H9 (cell line): ENCODE measurements at regions not wholly inside any gene's neighbourhood (a gene's known extent, or its start where the extent isn't known, plus 50 kb on each side); places are given as distances from the start of the nearest gene placed in this dataset.

ENCODE experiments used
- DNase-seq: peaks from one replicate; pipeline ENCODE4 v3.0.0-alpha.2; 2017
- H2AFZ ChIP-seq: one replicate; pipeline ENCODE4 v1.6.1; 2013; ENCODE audit warnings: mild to moderate bottlenecking, low read length, control low read depth, moderate library complexity
- H2AK5ac ChIP-seq: 2 replicates; pipeline ENCODE4 v1.6.1; 2013; ENCODE audit warnings: low read length, control low read depth, mixed read lengths; ENCODE audit not compliant: insufficient read length
- H2BK120ac ChIP-seq: one replicate; pipeline ENCODE4 v1.6.1; 2013; ENCODE audit warnings: low read depth, mild to moderate bottlenecking, low read length, control low read depth, inconsistent platforms; ENCODE audit not compliant: poor library complexity, severe bottlenecking
- H2BK12ac ChIP-seq: 2 replicates; pipeline ENCODE4 v1.6.1; 2013; ENCODE audit warnings: low read length, control low read depth, mixed read lengths, low read depth; ENCODE audit not compliant: insufficient read length
- H2BK15ac ChIP-seq: 2 replicates; pipeline ENCODE4 v1.6.1; 2013; ENCODE audit warnings: low read depth, low read length, control low read depth
- H2BK20ac ChIP-seq: one replicate; pipeline ENCODE4 v1.6.1; 2013; ENCODE audit warnings: low read depth, mild to moderate bottlenecking, low read length, control low read depth, inconsistent platforms; ENCODE audit not compliant: poor library complexity, severe bottlenecking
- H2BK5ac ChIP-seq: 2 replicates; pipeline ENCODE4 v1.6.1; 2013; ENCODE audit warnings: low read length, control low read depth, mixed read lengths; ENCODE audit not compliant: insufficient read length
- H3K14ac ChIP-seq: 2 replicates; pipeline ENCODE4 v1.6.1; 2013; ENCODE audit warnings: low read length, control low read depth; ENCODE audit not compliant: insufficient read depth
- H3K18ac ChIP-seq: 2 replicates; pipeline ENCODE4 v1.6.1; 2013; ENCODE audit warnings: low read depth, mild to moderate bottlenecking, mixed read lengths, low read length, control low read depth; ENCODE audit not compliant: insufficient read length
- H3K23ac ChIP-seq: 2 replicates; pipeline ENCODE4 v1.6.1; 2013; ENCODE audit warnings: low read length, control low read depth, mixed read lengths, low read depth; ENCODE audit not compliant: insufficient read length
- H3K23me2 ChIP-seq: 2 replicates; pipeline ENCODE4 v1.6.1; 2013; ENCODE audit warnings: low read depth, mild to moderate bottlenecking, mixed read lengths, low read length, control low read depth; ENCODE audit not compliant: insufficient read length, poor library complexity, severe bottlenecking
- H3K27ac ChIP-seq: 2 replicates; pipeline ENCODE4 v1.5.1; 2013; ENCODE audit warnings: low read length, control low read depth, mixed read lengths, low read depth; ENCODE audit not compliant: insufficient read length
- H3K27me3 ChIP-seq: 2 replicates; pipeline ENCODE4 v1.6.1; 2013; ENCODE audit warnings: low read length, control low read depth, inconsistent platforms; ENCODE audit not compliant: insufficient read depth
- H3K4ac ChIP-seq: 2 replicates; pipeline ENCODE4 v1.6.1; 2013; ENCODE audit warnings: low read depth, mild to moderate bottlenecking, control low read depth, inconsistent platforms, low read length, moderate library complexity
- H3K4me1 ChIP-seq: 2 replicates; pipeline ENCODE4 v1.6.1; 2013; ENCODE audit warnings: low read length, control low read depth, inconsistent platforms; ENCODE audit not compliant: insufficient read depth
- H3K4me2 ChIP-seq: 2 replicates; pipeline ENCODE4 v1.6.1; 2013; ENCODE audit warnings: low read length, control low read depth, mixed read lengths; ENCODE audit not compliant: insufficient read length, insufficient read depth
- H3K56ac ChIP-seq: 2 replicates; pipeline ENCODE4 v1.6.1; 2013; ENCODE audit warnings: low read depth, mild to moderate bottlenecking, mixed read lengths, low read length, control low read depth; ENCODE audit not compliant: insufficient read length
- H3K79me1 ChIP-seq: 2 replicates; pipeline ENCODE4 v1.6.1; 2013; ENCODE audit warnings: low read depth, mild to moderate bottlenecking, moderate library complexity, low read length, control low read depth, inconsistent platforms; ENCODE audit not compliant: insufficient read depth, poor library complexity, severe bottlenecking
- H3K79me2 ChIP-seq: 2 replicates; pipeline ENCODE4 v1.6.1; 2013; ENCODE audit warnings: low read length, control low read depth, inconsistent platforms; ENCODE audit not compliant: insufficient read depth
- H3K9ac ChIP-seq: 2 replicates; pipeline ENCODE4 v1.6.1; 2013; ENCODE audit warnings: low read length, control low read depth, mixed read lengths; ENCODE audit not compliant: insufficient read length; ENCODE audit errors: extremely low read depth
- H3K9me3 ChIP-seq: one replicate; pipeline ENCODE4 v1.6.1; 2013; ENCODE audit warnings: low read depth, low read length, inconsistent platforms; ENCODE audit not compliant: control insufficient read depth
- H3T11ph ChIP-seq: one replicate; pipeline ENCODE4 v1.6.1; 2013; ENCODE audit warnings: mild to moderate bottlenecking, low read length, control low read depth, inconsistent platforms
- H4K20me1 ChIP-seq: one replicate; pipeline ENCODE4 v1.6.1; 2013; ENCODE audit not compliant: control insufficient read depth, insufficient read length, insufficient read depth
- H4K5ac ChIP-seq: 2 replicates; pipeline ENCODE4 v1.6.1; 2013; ENCODE audit warnings: low read depth, mild to moderate bottlenecking, mixed read lengths, low read length, control low read depth; ENCODE audit not compliant: insufficient read length
- H4K8ac ChIP-seq: replicated peaks from 2 replicates; pipeline ENCODE4 v1.6.1; 2013; ENCODE audit warnings: low read length, control low read depth, mixed read lengths, low read depth; ENCODE audit not compliant: insufficient read length
- H4K91ac ChIP-seq: 2 replicates; pipeline ENCODE4 v1.6.1; 2013; ENCODE audit warnings: low read depth, mild to moderate bottlenecking, moderate library complexity, mixed read lengths, low read length, control low read depth; ENCODE audit not compliant: insufficient read length
- H3K27ac Mint-ChIP-seq, 3 experiments: 2 replicates in 2 of 3; 3 replicates in 1 of 3; pipeline ENCODE4 v1.8.0; 2020 to 2021; ENCODE audit warnings: mixed read lengths in 3 of 3, mild to moderate bottlenecking in 1 of 3, moderate library complexity in 1 of 3
- H3K27me3 Mint-ChIP-seq: 2 replicates; pipeline ENCODE4 v1.8.0; 2021; ENCODE audit warnings: low read depth, mild to moderate bottlenecking, moderate library complexity, mixed read lengths
- H3K36me3 Mint-ChIP-seq, 3 experiments: 2 replicates in 2 of 3; 3 replicates in 1 of 3; pipeline ENCODE4 v1.8.0; 2020 to 2021; ENCODE audit warnings: low read depth in 3 of 3, mixed read lengths in 3 of 3; ENCODE audit not compliant: insufficient read depth in 1 of 3
- H3K4me1 Mint-ChIP-seq, 2 experiments: 2 replicates each; pipeline ENCODE4 v1.8.0; 2020; ENCODE audit warnings: mixed read lengths in 2 of 2
- H3K4me3 Mint-ChIP-seq, 2 experiments: 2 replicates in 1 of 2; 3 replicates in 1 of 2; pipeline ENCODE4 v1.8.0; 2020 to 2021; ENCODE audit warnings: mild to moderate bottlenecking in 2 of 2, mixed read lengths in 2 of 2, moderate library complexity in 1 of 2
- H3K9me3 Mint-ChIP-seq, 2 experiments: 2 replicates in 1 of 2; 3 replicates in 1 of 2; pipeline ENCODE4 v1.8.0; 2020; ENCODE audit warnings: mild to moderate bottlenecking in 2 of 2, mixed read lengths in 2 of 2, moderate library complexity in 1 of 2
- CTCF ChIP-seq: fragments of 200-600 bp; sonication (generic); conservative IDR thresholded peaks from 3 replicates; pipeline ENCODE4 v1.8.0; 2021; ENCODE audit warnings: antibody characterized with exemption, mild to moderate bottlenecking
- WGBS: extraction: QIAGEN DNeasy Blood & Tissue Kit; methylation state at CpG from one replicate; pipeline ENCODE4 v1.1.7; 2013; ENCODE audit warnings: missing lambda C conversion rate, low lambda C conversion rate, mixed read lengths; ENCODE audit not compliant: insufficient read length; ENCODE audit errors: extremely low coverage; 5-methylcytosine and 5-hydroxymethylcytosine counted together

DNA sequence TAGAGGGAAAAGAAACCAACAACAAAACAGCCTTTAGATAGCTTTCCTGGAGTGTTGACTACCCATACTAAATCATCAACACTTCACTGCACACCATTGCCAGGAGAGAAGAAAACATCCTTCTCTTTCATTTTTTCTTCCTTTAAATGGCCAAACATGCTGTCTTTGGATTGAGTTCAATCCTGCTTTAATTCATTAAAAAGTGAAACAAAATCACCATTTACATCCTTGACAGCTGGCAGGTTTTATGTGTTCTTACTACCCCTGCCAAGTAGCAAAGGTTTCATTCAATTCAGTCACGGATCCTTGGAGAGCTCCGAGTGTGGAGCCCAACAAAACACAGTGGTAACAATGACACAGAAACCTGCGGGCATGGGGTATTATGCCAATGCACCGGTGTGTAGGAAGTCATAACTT is 568.3 kb downstream of the ANKRD50 start:
- no peak for DNase-seq
- Mint-ChIP-seq H3K27ac (no peak overlapping the region), H3K36me3 (no peaks in the 10 kb centered on the region), H3K4me3 (no peak overlapping the region), H3K9me3 (no peaks in the 10 kb centered on the region; a peak in 2 of 5 replicates), H3K27me3 (no peaks in the 10 kb centered on the region), H3K4me1 (no peaks in the 10 kb centered on the region)
- Histone ChIP-seq H3K18ac (no peak overlapping the region), H4K5ac (no peak overlapping the region), H2AFZ (no peak overlapping the region), H4K91ac (no peak overlapping the region), H3K14ac (no peak overlapping the region), H2BK15ac (no peak overlapping the region), H3K79me1 (no peaks in the 10 kb centered on the region), H3K27ac (no peak overlapping the region), H3K27me3 (no peaks in the 10 kb centered on the region), H3K4ac (no peak overlapping the region), H3T11ph (no peak overlapping the region), H3K9ac (no peak overlapping the region), H3K23me2 (no peaks in the 10 kb centered on the region), H4K20me1 (no peaks in the 10 kb centered on the region), H3K9me3 (no peaks in the 10 kb centered on the region), H3K79me2 (no peaks in the 10 kb centered on the region), H4K8ac (no peak overlapping the region), H2AK5ac (no peak overlapping the region), H2BK120ac (no peak overlapping the region), H2BK12ac (no peak overlapping the region), H3K56ac (no peak overlapping the region), H3K23ac (no peak overlapping the region), H3K4me2 (no peak overlapping the region), H2BK20ac (no peak overlapping the region), H2BK5ac (no peak overlapping the region), H3K4me1 (no peaks in the 10 kb centered on the region)
- no peak for TF ChIP-seq CTCF
- WGBS, result no CpG with 5 or more reads among the region's 4 CpGs
